Tibial nerve (tissue), 4 donors: ENCODE measurements at regions not wholly inside any gene's neighbourhood (a gene's known extent, or its start where the extent isn't known, plus 50 kb on each side); places are given as distances from the start of the nearest gene placed in this dataset.

Source experiments
- DNase-seq, 2 donors: peaks; one replicate each; pipeline ENCODE4 v3.0.0-alpha.2; 2019; ENCODE audit warnings: low spot score in 2 of 2
- H3K27ac ChIP-seq, 4 donors: fragments of 200-600 bp; sonication (generic) in 3 of 4; one replicate each; pipeline ENCODE4 v1.5.1; 2017 to 2019; ENCODE audit warnings: mild to moderate bottlenecking in 1 of 4
- H3K27me3 ChIP-seq, 2 donors: fragments of 200-600 bp; sonication (generic) in 1 of 2; one replicate each; pipeline versions ENCODE4 v1.5.1 to v1.6.0; 2017 to 2019
- H3K36me3 ChIP-seq, 3 donors: fragments of 200-600 bp; sonication (generic); one replicate each; pipeline ENCODE4 v1.5.1; 2018 to 2019
- H3K4me1 ChIP-seq, 4 donors: fragments of 200-600 bp; sonication (generic) in 3 of 4; one replicate each; pipeline ENCODE4 v1.5.1; 2017 to 2019
- H3K4me3 ChIP-seq, 4 donors: fragments of 200-600 bp; sonication (generic) in 3 of 4; one replicate each; pipeline ENCODE4 v1.5.1; 2017 to 2019; ENCODE audit warnings: mild to moderate bottlenecking in 1 of 4, moderate library complexity in 1 of 4
- H3K9me3 ChIP-seq, 4 donors: fragments of 200-600 bp; sonication (generic) in 3 of 4; one replicate each; pipeline ENCODE4 v1.5.1; 2017 to 2019
- EP300 ChIP-seq, 2 donors: sonication (generic); formaldehyde crosslinking; IDR thresholded peaks; one replicate each; pipeline ENCODE4 v1.6.1; 2017; ENCODE audit warnings: antibody characterized with exemption in 2 of 2, mild to moderate bottlenecking in 1 of 2
- POLR2A ChIP-seq, 2 donors: fragments of 450-650 bp; IDR thresholded peaks; one replicate each; pipeline ENCODE4 v1.6.1; 2017; ENCODE audit warnings: antibody characterized with exemption in 2 of 2, mild to moderate bottlenecking in 2 of 2, moderate library complexity in 2 of 2
- WGBS, 2 donors: methylation state at CpG; one replicate each; pipeline ENCODE4 v1.1.5; 2018; 5-methylcytosine and 5-hydroxymethylcytosine counted together
- TF ChIP-seq, protein P1 (sequence below), 5 experiments: fragments of 200-600 bp in 3 of 5; fragments of 450-650 bp in 2 of 5; sonication (generic) in 3 of 5; IDR thresholded peaks; one replicate each; pipeline ENCODE4 v1.5.1; 2016 to 2019; ENCODE audit warnings: antibody characterized with exemption in 5 of 5, mild to moderate bottlenecking in 3 of 5, moderate library complexity in 2 of 5

DNA sequence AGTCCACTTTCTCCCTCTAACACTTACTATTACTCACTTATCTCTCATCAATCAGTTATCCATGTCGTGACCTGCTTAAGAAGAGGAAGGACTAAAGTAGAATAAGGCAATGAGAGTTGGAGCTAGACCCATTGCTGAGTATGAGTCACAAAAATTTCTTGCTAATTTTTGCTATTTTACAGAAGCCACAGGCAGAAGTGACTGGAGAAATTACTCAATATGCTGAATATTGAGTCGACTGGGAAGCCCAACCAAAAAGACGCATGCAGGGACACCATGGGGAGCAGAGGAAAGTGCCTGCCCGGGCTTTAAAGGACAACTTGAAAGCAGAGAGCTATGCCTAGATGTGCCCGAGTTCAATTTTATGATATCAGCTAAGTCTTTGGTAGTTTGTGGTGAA lies 115.4 kb upstream of the FOXG1 start:
- no peak overlapping the region for H3K4me3 ChIP-seq
- no peaks in the 10 kb centered on the region for H3K36me3 ChIP-seq
- 73% methylated on average over 5 of the region's 5 CpGs for WGBS, 2 donors
- H3K9me3 ChIP-seq = no peaks in the 10 kb centered on the region
- TF ChIP-seq, protein P1, sequence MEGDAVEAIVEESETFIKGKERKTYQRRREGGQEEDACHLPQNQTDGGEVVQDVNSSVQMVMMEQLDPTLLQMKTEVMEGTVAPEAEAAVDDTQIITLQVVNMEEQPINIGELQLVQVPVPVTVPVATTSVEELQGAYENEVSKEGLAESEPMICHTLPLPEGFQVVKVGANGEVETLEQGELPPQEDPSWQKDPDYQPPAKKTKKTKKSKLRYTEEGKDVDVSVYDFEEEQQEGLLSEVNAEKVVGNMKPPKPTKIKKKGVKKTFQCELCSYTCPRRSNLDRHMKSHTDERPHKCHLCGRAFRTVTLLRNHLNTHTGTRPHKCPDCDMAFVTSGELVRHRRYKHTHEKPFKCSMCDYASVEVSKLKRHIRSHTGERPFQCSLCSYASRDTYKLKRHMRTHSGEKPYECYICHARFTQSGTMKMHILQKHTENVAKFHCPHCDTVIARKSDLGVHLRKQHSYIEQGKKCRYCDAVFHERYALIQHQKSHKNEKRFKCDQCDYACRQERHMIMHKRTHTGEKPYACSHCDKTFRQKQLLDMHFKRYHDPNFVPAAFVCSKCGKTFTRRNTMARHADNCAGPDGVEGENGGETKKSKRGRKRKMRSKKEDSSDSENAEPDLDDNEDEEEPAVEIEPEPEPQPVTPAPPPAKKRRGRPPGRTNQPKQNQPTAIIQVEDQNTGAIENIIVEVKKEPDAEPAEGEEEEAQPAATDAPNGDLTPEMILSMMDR (IDR thresholded peaks at IDR 0.05) = no peak
- TF ChIP-seq POLR2A (IDR thresholded peaks at IDR 0.05) = no peak
- TF ChIP-seq EP300 (IDR thresholded peaks at IDR 0.05) = no peak
- no peaks in the 10 kb centered on the region for H3K27me3 ChIP-seq
- DNase-seq = no peak
- H3K27ac ChIP-seq = no peak overlapping the region
- no peaks in the 10 kb centered on the region for H3K4me1 ChIP-seq

DNA sequence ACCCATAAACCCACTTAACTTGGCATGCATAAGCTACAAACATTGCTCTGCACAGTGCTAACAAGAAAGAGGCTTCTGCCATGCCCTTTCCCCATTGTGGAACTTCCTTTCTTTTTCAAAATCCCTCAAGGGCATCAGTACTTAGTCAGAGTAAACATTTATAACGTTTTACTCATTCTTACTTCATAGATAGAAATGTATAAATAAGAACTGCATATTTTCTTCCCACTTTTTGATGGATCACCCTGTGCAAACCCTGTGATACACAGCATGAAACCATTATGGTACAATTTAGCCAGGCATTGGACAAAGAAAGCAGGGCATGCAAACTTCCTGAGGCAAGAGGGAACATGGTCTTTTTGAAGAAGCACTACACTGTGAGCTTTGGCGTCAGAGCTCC lies 113.8 kb upstream of the FOXG1 start:
- no peak overlapping the region for H3K4me3 ChIP-seq
- no peaks in the 10 kb centered on the region for H3K36me3 ChIP-seq
- DNase-seq = no peak
- no peaks in the 10 kb centered on the region for H3K4me1 ChIP-seq
- H3K9me3 ChIP-seq = no peaks in the 10 kb centered on the region
- no peak overlapping the region for H3K27ac ChIP-seq
- no peak for TF ChIP-seq EP300 (IDR thresholded peaks at IDR 0.05)
- TF ChIP-seq, protein P1 (IDR thresholded peaks at IDR 0.05) = no peak
- TF ChIP-seq POLR2A (IDR thresholded peaks at IDR 0.05) = no peak
- WGBS, 2 donors = 30 to 34% methylated on average over 2 of the region's 2 CpGs
- H3K27me3 ChIP-seq = no peaks in the 10 kb centered on the region

DNA sequence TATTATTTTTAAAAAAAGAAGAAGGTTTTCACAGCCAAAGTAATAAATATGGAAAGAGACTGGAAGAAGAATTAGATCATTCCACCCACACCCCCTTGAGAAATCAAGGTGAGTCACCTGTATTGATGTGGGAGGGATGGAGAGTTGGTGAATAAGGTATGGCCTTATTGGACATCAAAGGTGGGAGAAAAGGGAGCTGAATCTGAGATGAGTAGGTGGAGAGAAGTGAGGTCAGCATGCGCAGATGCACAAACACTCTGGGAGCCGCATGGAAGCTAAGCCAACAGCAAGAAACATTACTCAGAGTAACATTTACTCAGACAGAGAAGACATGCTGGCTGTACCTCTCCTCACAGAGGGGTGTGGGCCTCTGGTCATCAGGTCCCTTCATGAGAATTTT lies 113.1 kb upstream of the FOXG1 start:
- TF ChIP-seq, protein P1 (IDR thresholded peaks at IDR 0.05) = no peak
- TF ChIP-seq EP300 (IDR thresholded peaks at IDR 0.05) = no peak
- no peak for TF ChIP-seq POLR2A (IDR thresholded peaks at IDR 0.05)
- Histone ChIP-seq H3K4me1 (no peaks in the 10 kb centered on the region), H3K9me3 (no peaks in the 10 kb centered on the region), H3K4me3 (no peak overlapping the region), H3K27me3 (no peaks in the 10 kb centered on the region), H3K36me3 (no peaks in the 10 kb centered on the region), H3K27ac (no peak overlapping the region)
- 87 to 100% methylated on average over 2 of the region's 2 CpGs for WGBS, 2 donors
- no peak for DNase-seq

DNA sequence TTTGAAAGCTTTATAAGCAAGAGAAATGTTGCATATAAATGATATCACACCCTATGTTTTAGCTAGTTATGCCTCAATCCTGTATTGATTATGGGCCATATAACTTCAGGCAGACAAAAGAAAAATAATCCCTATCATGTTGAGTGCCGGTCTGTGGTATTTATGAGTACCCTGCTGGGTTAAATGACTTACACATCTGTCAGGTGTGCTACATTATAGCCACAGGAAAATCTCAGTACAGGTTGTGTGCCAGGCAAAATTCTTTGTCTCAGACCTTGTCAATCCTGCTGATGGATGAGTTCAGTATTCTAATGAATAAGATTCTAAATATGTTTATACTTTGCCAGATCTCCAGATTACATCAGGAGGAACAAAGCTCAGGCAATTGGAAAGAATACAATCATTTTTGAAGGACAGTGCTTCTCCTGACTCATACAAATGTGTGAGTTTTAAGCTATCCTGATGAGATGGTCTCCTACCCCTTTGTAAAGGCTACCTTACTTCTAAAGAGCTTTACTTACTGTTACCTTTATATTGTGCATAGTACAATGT lies 109.8 kb upstream of the FOXG1 start:
- WGBS, 2 donors = 52 to 64% methylated on average over 1 of the region's 1 CpG
- TF ChIP-seq EP300 (IDR thresholded peaks at IDR 0.05) (no peak), POLR2A (IDR thresholded peaks at IDR 0.05) (no peak)
- TF ChIP-seq, protein P1 (IDR thresholded peaks at IDR 0.05) = no peak
- H3K27me3 ChIP-seq = no peaks in the 10 kb centered on the region
- no peaks in the 10 kb centered on the region for H3K9me3 ChIP-seq
- no peaks in the 10 kb centered on the region for H3K36me3 ChIP-seq
- no peak overlapping the region for H3K4me3 ChIP-seq
- H3K4me1 ChIP-seq = no peaks in the 10 kb centered on the region
- no peak overlapping the region for H3K27ac ChIP-seq
- no peak for DNase-seq

DNA sequence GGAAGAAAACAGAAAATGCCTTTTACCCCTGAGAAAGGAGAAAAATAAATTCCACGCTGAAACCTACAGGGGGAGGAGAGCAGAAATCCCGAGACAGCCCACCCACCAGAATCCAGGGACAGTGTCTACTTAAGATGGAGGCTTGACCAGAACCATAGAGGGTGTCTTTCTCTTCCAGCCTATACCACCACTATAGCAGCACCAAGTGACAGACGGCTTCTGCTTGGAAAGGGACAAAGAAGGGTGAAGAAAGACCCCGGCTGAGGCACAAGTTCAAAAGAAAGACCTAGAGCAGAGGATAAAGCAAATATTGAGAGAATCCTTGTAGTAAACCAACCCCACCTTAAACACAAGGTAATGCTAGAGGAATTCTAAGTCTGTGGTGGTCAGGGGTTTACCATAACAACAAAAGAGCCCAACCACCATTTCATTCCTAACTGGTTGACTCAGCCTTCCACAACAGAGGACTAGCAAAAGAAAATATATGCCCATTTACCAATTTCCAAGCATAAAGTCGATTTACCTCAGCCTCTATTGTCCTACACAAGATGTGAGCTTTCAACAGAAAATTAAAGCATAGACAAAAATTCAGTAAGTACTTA lies 105.3 kb upstream of the FOXG1 start:
- WGBS, 2 donors = 56 to 66% methylated on average over 5 of the region's 5 CpGs
- TF ChIP-seq POLR2A (IDR thresholded peaks at IDR 0.05) (no peak), EP300 (IDR thresholded peaks at IDR 0.05) (no peak)
- TF ChIP-seq, protein P1 (IDR thresholded peaks at IDR 0.05) = no peak

More for the DNA sequence above, 105.3 kb upstream of the FOXG1 start:
- Histone ChIP-seq H3K9me3 (no peaks in the 10 kb centered on the region), H3K27ac (no peak overlapping the region), H3K36me3 (no peaks in the 10 kb centered on the region), H3K4me3 (no peak overlapping the region), H3K4me1 (no peaks in the 10 kb centered on the region), H3K27me3 (no peaks in the 10 kb centered on the region)
- DNase-seq = no peak
